MM.1S (cell line): ENCODE measurements at regions not wholly inside any gene's neighbourhood (a gene's known extent, or its start where the extent isn't known, plus 50 kb on each side); places are given as distances from the start of the nearest gene placed in this dataset.

Source experiments
- DNase-seq: peaks from one replicate; pipeline ENCODE4 v3.0.0-alpha.2; 2015
- H2AFZ ChIP-seq: fragments of 300-600 bp; sonication (generic); 2 replicates; pipeline ENCODE4 v1.6.0; 2016; ENCODE audit warnings: antibody characterized with exemption, low read length
- H3F3A ChIP-seq: fragments of 300-600 bp; sonication (generic); 2 replicates; pipeline ENCODE4 v1.6.1; 2016; ENCODE audit warnings: mild to moderate bottlenecking, antibody characterized with exemption, low read length, moderate library complexity, mixed read lengths; ENCODE audit not compliant: insufficient read depth
- H3K27ac ChIP-seq: fragments of 300-600 bp; sonication (generic); 2 replicates; pipeline ENCODE4 v1.5.1; 2016; ENCODE audit warnings: mild to moderate bottlenecking, low read length
- H3K27me3 ChIP-seq: fragments of 300-600 bp; sonication (generic); replicated peaks from 2 replicates; pipeline ENCODE4 v1.6.0; 2016; ENCODE audit warnings: low read length; ENCODE audit not compliant: insufficient read depth
- H3K36me3 ChIP-seq: fragments of 300-600 bp; sonication (generic); replicated peaks from 2 replicates; pipeline ENCODE4 v1.6.1; 2016; ENCODE audit warnings: mild to moderate bottlenecking, low read length, mixed read lengths; ENCODE audit not compliant: insufficient read depth
- H3K4me1 ChIP-seq: fragments of 300-600 bp; sonication (generic); 2 replicates; pipeline ENCODE4 v1.6.1; 2016; ENCODE audit warnings: low read length, mixed read lengths
- H3K4me2 ChIP-seq: fragments of 300-600 bp; sonication (generic); 2 replicates; pipeline ENCODE4 v1.6.0; 2016; ENCODE audit warnings: low read depth, low read length
- H3K4me3 ChIP-seq: fragments of 300-600 bp; sonication (generic); 2 replicates; pipeline ENCODE4 v1.5.1; 2016; ENCODE audit warnings: low read length, mixed read lengths
- H3K79me2 ChIP-seq: fragments of 300-600 bp; sonication (generic); 2 replicates; pipeline ENCODE4 v1.6.1; 2016; ENCODE audit warnings: mixed run types, low read length, mixed read lengths
- H3K9ac ChIP-seq: fragments of 300-600 bp; sonication (generic); 2 replicates; pipeline ENCODE4 v1.6.1; 2016; ENCODE audit warnings: low read length, mixed read lengths
- H3K9me2 ChIP-seq: fragments of 300-600 bp; sonication (generic); replicated peaks from 2 replicates; pipeline ENCODE4 v1.6.1; 2016; ENCODE audit warnings: mild to moderate bottlenecking, low read length, mixed read lengths; ENCODE audit not compliant: insufficient read depth
- H3K9me3 ChIP-seq: fragments of 300-600 bp; sonication (generic); replicated peaks from 2 replicates; pipeline ENCODE4 v1.6.1; 2016; ENCODE audit warnings: mild to moderate bottlenecking, low read length, mixed read lengths; ENCODE audit not compliant: insufficient read depth
- H4K20me1 ChIP-seq: fragments of 300-600 bp; sonication (generic); 2 replicates; pipeline ENCODE4 v1.6.1; 2016; ENCODE audit warnings: mild to moderate bottlenecking, low read length, moderate library complexity, mixed read lengths; ENCODE audit not compliant: insufficient read depth
- CTCF ChIP-seq: fragments of 300-600 bp; sonication (generic); IDR thresholded peaks from 2 replicates; pipeline ENCODE4 v1.5.1; 2016; ENCODE audit warnings: antibody characterized with exemption, low read length, mixed read lengths
- EZH2 ChIP-seq: fragments of 300-600 bp; sonication (generic); optimal IDR thresholded peaks from 2 replicates; pipeline ENCODE3; 2017; ENCODE audit warnings: low read depth, mild to moderate bottlenecking, antibody characterized with exemption, low read length, mixed read lengths
- EZH2phosphoT487 ChIP-seq: fragments of 300-600 bp; sonication (generic); IDR thresholded peaks from 2 replicates; pipeline ENCODE4 v1.6.1; 2018; ENCODE audit warnings: antibody characterized with exemption, low read length

- Histone ChIP-seq H3K4me1 (no peaks in the 10 kb centered on the region), H3K9ac (no peak overlapping the region), H3K27me3 (no peaks in the 10 kb centered on the region)
These were observed 438.3 kb upstream of the MDGA2 start for GRCh38 chr14:48113713-48114112.

GRCh38 chr14:48111151-48111550 is 435.7 kb upstream of the MDGA2 start:
- Histone ChIP-seq H3K27ac (no peak overlapping the region), H4K20me1 (no peaks in the 10 kb centered on the region), H3K9me2 (no peaks in the 10 kb centered on the region)

More at GRCh38 chr14:48113713-48114112, 438.3 kb upstream of the MDGA2 start:
- Histone ChIP-seq H3K9me2 (no peaks in the 10 kb centered on the region), H2AFZ (no peak overlapping the region), H3K79me2 (no peaks in the 10 kb centered on the region), H3K4me2 (no peak overlapping the region), H3F3A (no peaks in the 10 kb centered on the region), H4K20me1 (no peaks in the 10 kb centered on the region), H3K27ac (no peak overlapping the region), H3K9me3 (no peaks in the 10 kb centered on the region), H3K4me3 (no peak overlapping the region), H3K36me3 (no peaks in the 10 kb centered on the region)
- no peak for DNase-seq
- TF ChIP-seq EZH2phosphoT487 (no peak), CTCF (no peak), EZH2 (no peak)

GRCh38 chr14:48107646-48108045 is 432.2 kb upstream of the MDGA2 start:
- no peaks in the 10 kb centered on the region for H3K36me3 ChIP-seq
- TF ChIP-seq EZH2phosphoT487 (no peak), CTCF (no peak), EZH2 (no peak)
- no peak overlapping the region for H2AFZ ChIP-seq
- no peaks in the 10 kb centered on the region for H3K4me1 ChIP-seq
- no peak overlapping the region for H3K4me3 ChIP-seq
- H3K9me3 ChIP-seq, result no peaks in the 10 kb centered on the region
- no peak for DNase-seq
- no peak overlapping the region for H3K9ac ChIP-seq
- H3K4me2 ChIP-seq, result no peak overlapping the region
- no peaks in the 10 kb centered on the region for H4K20me1 ChIP-seq
- H3K9me2 ChIP-seq, result no peaks in the 10 kb centered on the region
- H3K27ac ChIP-seq, result no peak overlapping the region
- no peaks in the 10 kb centered on the region for H3K27me3 ChIP-seq
- no peaks in the 10 kb centered on the region for H3K79me2 ChIP-seq
- no peaks in the 10 kb centered on the region for H3F3A ChIP-seq

More at GRCh38 chr14:48111151-48111550, 435.7 kb upstream of the MDGA2 start:
- H3K36me3 ChIP-seq, result no peaks in the 10 kb centered on the region
- no peaks in the 10 kb centered on the region for H3K27me3 ChIP-seq
- no peaks in the 10 kb centered on the region for H3K79me2 ChIP-seq
- no peak overlapping the region for H3K9ac ChIP-seq
- DNase-seq, result no peak
- no peak overlapping the region for H3K4me3 ChIP-seq
- no peaks in the 10 kb centered on the region for H3K4me1 ChIP-seq
- no peaks in the 10 kb centered on the region for H3K9me3 ChIP-seq
- H2AFZ ChIP-seq, result no peak overlapping the region
- no peak for TF ChIP-seq EZH2phosphoT487
- no peak for TF ChIP-seq EZH2
- H3K4me2 ChIP-seq, result no peak overlapping the region
- H3F3A ChIP-seq, result no peaks in the 10 kb centered on the region

- H3K27ac ChIP-seq, result no peak overlapping the region
- no peaks in the 10 kb centered on the region for H3K36me3 ChIP-seq
- H3K9me2 ChIP-seq, result no peaks in the 10 kb centered on the region
- no peak overlapping the region for H3K4me2 ChIP-seq
- no peaks in the 10 kb centered on the region for H4K20me1 ChIP-seq
- no peaks in the 10 kb centered on the region for H3K4me1 ChIP-seq
- H3F3A ChIP-seq, result no peaks in the 10 kb centered on the region
- H3K9ac ChIP-seq, result no peak overlapping the region
- H3K27me3 ChIP-seq, result no peaks in the 10 kb centered on the region
- no peaks in the 10 kb centered on the region for H3K9me3 ChIP-seq
- TF ChIP-seq EZH2, result no peak
- no peak for TF ChIP-seq EZH2phosphoT487
- TF ChIP-seq CTCF, result no peak
- no peak overlapping the region for H2AFZ ChIP-seq
- DNase-seq, result no peak
- H3K79me2 ChIP-seq, result no peaks in the 10 kb centered on the region
- no peak overlapping the region for H3K4me3 ChIP-seq
These were observed 421.5 kb upstream of the MDGA2 start for GRCh38 chr14:48096897-48097296.
